A673 (cell line): ENCODE measurements at regions not wholly inside any gene's neighbourhood (a gene's known extent, or its start where the extent isn't known, plus 50 kb on each side); places are given as distances from the start of the nearest gene placed in this dataset.

Experiments
- CTCF ChIP-seq: fragments of 300-800, 200-600 bp; sonication (generic); conservative IDR thresholded peaks from 2 replicates; pipeline ENCODE4 v1.5.1; 2017; ENCODE audit warnings: low read depth, mild to moderate bottlenecking, antibody characterized with exemption, low read length, moderate library complexity, mixed read lengths
- EZH2 ChIP-seq: fragments of 200-600 bp; sonication (generic); IDR thresholded peaks from 2 replicates; pipeline ENCODE4 v1.6.1; 2017; ENCODE audit warnings: borderline replicate concordance, low read depth, mild to moderate bottlenecking, mixed read lengths, antibody characterized with exemption, low read length; ENCODE audit not compliant: poor library complexity, severe bottlenecking

- TF ChIP-seq CTCF (no peak), EZH2 (no peak)
Observed at GRCh38 chr18:7490104-7490503, 77.0 kb upstream of the PTPRM start.
